ENCODE measurements at regions not wholly inside any gene's neighbourhood (a gene's known extent, or its start where the extent isn't known, plus 50 kb on each side); places are given as distances from the start of the nearest gene placed in this dataset.

- TF ChIP-seq CTCF (IDR thresholded peaks at IDR 0.05) (no peak), POLR2A (IDR thresholded peaks at IDR 0.05) (no peak)
Measured at GRCh38 chr15:46646490-46646889, 1011.7 kb downstream of the SQOR start.

Measured in body of pancreas (tissue), 4 donors.